ENCODE measurements at regions not wholly inside any gene's neighbourhood (a gene's known extent, or its start where the extent isn't known, plus 50 kb on each side); places are given as distances from the start of the nearest gene placed in this dataset.

DNA sequence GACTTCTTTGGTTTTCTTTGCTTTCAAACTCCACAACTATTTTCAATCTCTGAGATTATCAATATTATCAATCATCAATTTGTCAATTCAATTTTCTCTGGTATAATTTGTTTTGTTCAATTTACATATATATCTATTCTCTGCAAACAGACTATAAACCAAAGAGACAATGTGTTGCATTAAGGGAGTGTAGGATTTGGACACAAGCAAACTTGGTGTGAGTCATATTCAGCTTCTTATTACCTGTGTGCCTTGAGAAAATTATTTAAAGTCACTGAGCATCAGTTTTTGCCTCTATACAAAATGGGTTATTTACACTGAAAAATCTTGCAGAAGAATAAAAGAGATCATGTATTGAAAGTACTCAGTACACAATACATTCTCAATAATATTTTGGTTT lies 177.8 kb downstream of the NECTIN3 start:
- no peak for TF ChIP-seq ZNF70 (CRISPR knock-in tag; IDR thresholded peaks at IDR 0.05)
- TF ChIP-seq, protein P1, sequence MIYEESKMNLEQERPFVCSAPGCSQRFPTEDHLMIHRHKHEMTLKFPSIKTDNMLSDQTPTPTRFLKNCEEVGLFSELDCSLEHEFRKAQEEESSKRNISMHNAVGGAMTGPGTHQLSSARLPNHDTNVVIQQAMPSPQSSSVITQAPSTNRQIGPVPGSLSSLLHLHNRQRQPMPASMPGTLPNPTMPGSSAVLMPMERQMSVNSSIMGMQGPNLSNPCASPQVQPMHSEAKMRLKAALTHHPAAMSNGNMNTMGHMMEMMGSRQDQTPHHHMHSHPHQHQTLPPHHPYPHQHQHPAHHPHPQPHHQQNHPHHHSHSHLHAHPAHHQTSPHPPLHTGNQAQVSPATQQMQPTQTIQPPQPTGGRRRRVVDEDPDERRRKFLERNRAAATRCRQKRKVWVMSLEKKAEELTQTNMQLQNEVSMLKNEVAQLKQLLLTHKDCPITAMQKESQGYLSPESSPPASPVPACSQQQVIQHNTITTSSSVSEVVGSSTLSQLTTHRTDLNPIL (CRISPR knock-in tag; IDR thresholded peaks at IDR 0.05; ENCODE audit: low read depth), result no peak
- TF ChIP-seq CSDC2 (CRISPR knock-in tag; IDR thresholded peaks at IDR 0.05), result no peak
- TF ChIP-seq, protein P2, sequence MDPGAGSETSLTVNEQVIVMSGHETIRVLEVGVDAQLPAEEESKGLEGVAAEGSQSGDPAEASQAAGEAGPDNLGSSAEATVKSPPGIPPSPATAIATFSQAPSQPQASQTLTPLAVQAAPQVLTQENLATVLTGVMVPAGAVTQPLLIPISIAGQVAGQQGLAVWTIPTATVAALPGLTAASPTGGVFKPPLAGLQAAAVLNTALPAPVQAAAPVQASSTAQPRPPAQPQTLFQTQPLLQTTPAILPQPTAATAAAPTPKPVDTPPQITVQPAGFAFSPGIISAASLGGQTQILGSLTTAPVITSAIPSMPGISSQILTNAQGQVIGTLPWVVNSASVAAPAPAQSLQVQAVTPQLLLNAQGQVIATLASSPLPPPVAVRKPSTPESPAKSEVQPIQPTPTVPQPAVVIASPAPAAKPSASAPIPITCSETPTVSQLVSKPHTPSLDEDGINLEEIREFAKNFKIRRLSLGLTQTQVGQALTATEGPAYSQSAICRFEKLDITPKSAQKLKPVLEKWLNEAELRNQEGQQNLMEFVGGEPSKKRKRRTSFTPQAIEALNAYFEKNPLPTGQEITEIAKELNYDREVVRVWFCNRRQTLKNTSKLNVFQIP (CRISPR knock-in tag; IDR thresholded peaks at IDR 0.05; ENCODE audit: borderline replicate concordance, low read depth), result no peak
- TF ChIP-seq, protein P3, sequence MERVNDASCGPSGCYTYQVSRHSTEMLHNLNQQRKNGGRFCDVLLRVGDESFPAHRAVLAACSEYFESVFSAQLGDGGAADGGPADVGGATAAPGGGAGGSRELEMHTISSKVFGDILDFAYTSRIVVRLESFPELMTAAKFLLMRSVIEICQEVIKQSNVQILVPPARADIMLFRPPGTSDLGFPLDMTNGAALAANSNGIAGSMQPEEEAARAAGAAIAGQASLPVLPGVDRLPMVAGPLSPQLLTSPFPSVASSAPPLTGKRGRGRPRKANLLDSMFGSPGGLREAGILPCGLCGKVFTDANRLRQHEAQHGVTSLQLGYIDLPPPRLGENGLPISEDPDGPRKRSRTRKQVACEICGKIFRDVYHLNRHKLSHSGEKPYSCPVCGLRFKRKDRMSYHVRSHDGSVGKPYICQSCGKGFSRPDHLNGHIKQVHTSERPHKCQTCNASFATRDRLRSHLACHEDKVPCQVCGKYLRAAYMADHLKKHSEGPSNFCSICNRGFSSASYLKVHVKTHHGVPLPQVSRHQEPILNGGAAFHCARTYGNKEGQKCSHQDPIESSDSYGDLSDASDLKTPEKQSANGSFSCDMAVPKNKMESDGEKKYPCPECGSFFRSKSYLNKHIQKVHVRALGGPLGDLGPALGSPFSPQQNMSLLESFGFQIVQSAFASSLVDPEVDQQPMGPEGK (CRISPR knock-in tag; IDR thresholded peaks at IDR 0.05; ENCODE audit: borderline replicate concordance), result no peak
- no peak for TF ChIP-seq ESRRG (CRISPR knock-in tag; IDR thresholded peaks at IDR 0.05)
- no peak for TF ChIP-seq TOX (CRISPR knock-in tag; IDR thresholded peaks at IDR 0.05; ENCODE audit: borderline replicate concordance)
- TF ChIP-seq ZNF8 (CRISPR knock-in tag; IDR thresholded peaks at IDR 0.05), result no peak
- TF ChIP-seq SNAI2 (CRISPR knock-in tag; IDR thresholded peaks at IDR 0.05), result no peak
- no peak for TF ChIP-seq ARNTL (CRISPR knock-in tag; IDR thresholded peaks at IDR 0.05; ENCODE audit: borderline replicate concordance, low read depth)
- no peak for ATAC-seq

DNA sequence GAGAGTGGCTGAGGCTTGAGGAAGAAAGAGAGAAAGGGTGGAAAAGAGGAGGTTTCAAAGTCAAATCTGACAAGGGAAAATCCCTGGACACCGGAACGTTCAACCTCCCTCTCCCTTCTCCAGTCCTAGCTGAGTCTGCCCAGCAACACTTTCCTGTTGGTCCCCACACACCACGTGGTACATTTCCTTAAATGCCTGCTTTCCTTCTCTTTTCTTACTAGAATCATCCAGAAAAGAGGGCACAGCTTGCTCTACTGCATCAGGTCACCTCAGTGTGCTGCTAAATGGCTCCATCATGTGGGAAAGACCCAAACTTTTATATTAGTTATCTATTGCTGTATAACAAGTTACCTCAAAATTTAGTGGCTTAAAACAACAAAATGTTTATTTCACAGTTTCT lies 181.2 kb downstream of the NECTIN3 start:
- peak; percentile 87 for ATAC-seq
- TF ChIP-seq ZC3H10 (CRISPR knock-in tag; IDR thresholded peaks at IDR 0.05), result no peak
- TF ChIP-seq OSR1 (CRISPR knock-in tag; IDR thresholded peaks at IDR 0.05), result no peak
- no peak for TF ChIP-seq GLIS3 (CRISPR knock-in tag; IDR thresholded peaks at IDR 0.05)
- TF ChIP-seq CSDC2 (CRISPR knock-in tag; IDR thresholded peaks at IDR 0.05), result no peak
- TF ChIP-seq, protein P3 (CRISPR knock-in tag; IDR thresholded peaks at IDR 0.05; ENCODE audit: borderline replicate concordance), result no peak
- TF ChIP-seq ARNTL (CRISPR knock-in tag; IDR thresholded peaks at IDR 0.05; ENCODE audit: borderline replicate concordance, low read depth), result no peak
- TF ChIP-seq, protein P4, sequence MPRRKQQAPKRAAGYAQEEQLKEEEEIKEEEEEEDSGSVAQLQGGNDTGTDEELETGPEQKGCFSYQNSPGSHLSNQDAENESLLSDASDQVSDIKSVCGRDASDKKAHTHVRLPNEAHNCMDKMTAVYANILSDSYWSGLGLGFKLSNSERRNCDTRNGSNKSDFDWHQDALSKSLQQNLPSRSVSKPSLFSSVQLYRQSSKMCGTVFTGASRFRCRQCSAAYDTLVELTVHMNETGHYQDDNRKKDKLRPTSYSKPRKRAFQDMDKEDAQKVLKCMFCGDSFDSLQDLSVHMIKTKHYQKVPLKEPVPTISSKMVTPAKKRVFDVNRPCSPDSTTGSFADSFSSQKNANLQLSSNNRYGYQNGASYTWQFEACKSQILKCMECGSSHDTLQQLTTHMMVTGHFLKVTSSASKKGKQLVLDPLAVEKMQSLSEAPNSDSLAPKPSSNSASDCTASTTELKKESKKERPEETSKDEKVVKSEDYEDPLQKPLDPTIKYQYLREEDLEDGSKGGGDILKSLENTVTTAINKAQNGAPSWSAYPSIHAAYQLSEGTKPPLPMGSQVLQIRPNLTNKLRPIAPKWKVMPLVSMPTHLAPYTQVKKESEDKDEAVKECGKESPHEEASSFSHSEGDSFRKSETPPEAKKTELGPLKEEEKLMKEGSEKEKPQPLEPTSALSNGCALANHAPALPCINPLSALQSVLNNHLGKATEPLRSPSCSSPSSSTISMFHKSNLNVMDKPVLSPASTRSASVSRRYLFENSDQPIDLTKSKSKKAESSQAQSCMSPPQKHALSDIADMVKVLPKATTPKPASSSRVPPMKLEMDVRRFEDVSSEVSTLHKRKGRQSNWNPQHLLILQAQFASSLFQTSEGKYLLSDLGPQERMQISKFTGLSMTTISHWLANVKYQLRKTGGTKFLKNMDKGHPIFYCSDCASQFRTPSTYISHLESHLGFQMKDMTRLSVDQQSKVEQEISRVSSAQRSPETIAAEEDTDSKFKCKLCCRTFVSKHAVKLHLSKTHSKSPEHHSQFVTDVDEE (CRISPR knock-in tag; IDR thresholded peaks at IDR 0.05), result no peak
- TF ChIP-seq, protein P1 (CRISPR knock-in tag; IDR thresholded peaks at IDR 0.05; ENCODE audit: low read depth), result no peak
- no peak for TF ChIP-seq ZFP3 (CRISPR knock-in tag; IDR thresholded peaks at IDR 0.05)
- no peak for TF ChIP-seq ZNF8 (CRISPR knock-in tag; IDR thresholded peaks at IDR 0.05)
- no peak for TF ChIP-seq ZNF70 (CRISPR knock-in tag; IDR thresholded peaks at IDR 0.05)
- TF ChIP-seq SNAI2 (CRISPR knock-in tag; IDR thresholded peaks at IDR 0.05), result no peak
- no peak for TF ChIP-seq BACH2 (CRISPR knock-in tag; IDR thresholded peaks at IDR 0.05; ENCODE audit: borderline replicate concordance)
- TF ChIP-seq, protein P5, sequence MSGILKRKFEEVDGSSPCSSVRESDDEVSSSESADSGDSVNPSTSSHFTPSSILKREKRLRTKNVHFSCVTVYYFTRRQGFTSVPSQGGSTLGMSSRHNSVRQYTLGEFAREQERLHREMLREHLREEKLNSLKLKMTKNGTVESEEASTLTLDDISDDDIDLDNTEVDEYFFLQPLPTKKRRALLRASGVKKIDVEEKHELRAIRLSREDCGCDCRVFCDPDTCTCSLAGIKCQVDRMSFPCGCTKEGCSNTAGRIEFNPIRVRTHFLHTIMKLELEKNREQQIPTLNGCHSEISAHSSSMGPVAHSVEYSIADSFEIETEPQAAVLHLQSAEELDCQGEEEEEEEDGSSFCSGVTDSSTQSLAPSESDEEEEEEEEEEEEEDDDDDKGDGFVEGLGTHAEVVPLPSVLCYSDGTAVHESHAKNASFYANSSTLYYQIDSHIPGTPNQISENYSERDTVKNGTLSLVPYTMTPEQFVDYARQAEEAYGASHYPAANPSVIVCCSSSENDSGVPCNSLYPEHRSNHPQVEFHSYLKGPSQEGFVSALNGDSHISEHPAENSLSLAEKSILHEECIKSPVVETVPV (CRISPR knock-in tag; IDR thresholded peaks at IDR 0.05), result no peak
- TF ChIP-seq TOX (CRISPR knock-in tag; IDR thresholded peaks at IDR 0.05; ENCODE audit: borderline replicate concordance), result no peak
